G401.6 (cell line): ENCODE measurements at regions not wholly inside any gene's neighbourhood (a gene's known extent, or its start where the extent isn't known, plus 50 kb on each side); places are given as distances from the start of the nearest gene placed in this dataset.

Experiments used
- FAIRE-seq: peaks from 2 replicates; lab custom pipeline; 2012; peaks lifted over from hg19 to GRCh38; lab: Jason Lieb, UNC

- no peak for FAIRE-seq
Observed at GRCh38 chr7:106196460-106197021, 84.4 kb upstream of the SYPL1 start.

- FAIRE-seq = no peak
Observed at GRCh38 chr7:106193661-106194060, 81.5 kb upstream of the SYPL1 start.

- FAIRE-seq = no peak
Observed at GRCh38 chr7:106190589-106191330, 78.6 kb upstream of the SYPL1 start.

- FAIRE-seq = no peak
Observed at GRCh38 chr7:106187613-106188350, 75.7 kb upstream of the SYPL1 start.

DNA sequence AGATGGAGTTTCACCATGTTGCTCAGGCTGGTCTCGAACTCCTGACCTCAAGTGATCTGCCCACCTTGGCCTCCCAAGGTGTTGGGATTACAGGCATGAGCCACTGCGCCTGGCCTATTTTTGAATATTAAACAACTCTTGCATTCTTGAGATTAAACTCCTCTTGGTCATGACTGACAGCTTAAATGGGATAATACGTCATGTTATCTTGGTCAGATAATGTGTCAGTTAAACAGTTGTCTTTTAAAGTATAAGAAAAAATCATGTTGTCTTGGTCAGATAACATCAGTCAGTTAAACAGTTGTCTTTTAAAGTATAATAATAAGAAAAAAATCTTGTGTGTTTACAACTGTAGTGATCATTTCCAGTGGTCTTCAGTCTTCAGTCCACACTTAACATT is 73.6 kb upstream of the SYPL1 start:
- FAIRE-seq = no peak

- FAIRE-seq = no peak
Observed at GRCh38 chr7:106183952-106184351, 71.8 kb upstream of the SYPL1 start.

GRCh38 chr7:106182904-106183303 is 70.8 kb upstream of the SYPL1 start:
- no peak for FAIRE-seq

GRCh38 chr7:106181658-106182265 is 69.7 kb upstream of the SYPL1 start:
- FAIRE-seq = no peak

- FAIRE-seq = no peak
Observed at GRCh38 chr7:106180721-106181120, 68.6 kb upstream of the SYPL1 start.

DNA sequence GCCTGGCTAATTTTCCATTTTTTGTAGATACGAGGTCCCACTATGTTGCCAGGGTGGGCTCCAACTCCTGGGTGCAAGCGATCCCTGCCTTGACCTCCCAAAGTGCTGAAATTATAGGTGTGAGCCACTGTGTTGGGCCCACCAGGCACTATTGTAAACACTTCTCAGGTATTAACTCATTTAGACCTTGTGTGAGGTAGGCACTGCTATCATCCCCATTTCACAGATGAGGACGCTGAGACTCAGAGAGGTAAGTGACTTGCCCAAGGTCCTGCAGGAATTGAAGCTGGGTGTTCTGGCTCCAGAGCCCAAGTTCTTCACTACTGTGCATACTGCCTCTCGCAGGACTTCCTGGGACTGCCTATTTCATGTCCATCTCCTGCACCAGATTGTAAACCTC is 67.1 kb upstream of the SYPL1 start:
- no peak for FAIRE-seq

GRCh38 chr7:106178593-106179134 is 66.6 kb upstream of the SYPL1 start:
- FAIRE-seq = no peak

DNA sequence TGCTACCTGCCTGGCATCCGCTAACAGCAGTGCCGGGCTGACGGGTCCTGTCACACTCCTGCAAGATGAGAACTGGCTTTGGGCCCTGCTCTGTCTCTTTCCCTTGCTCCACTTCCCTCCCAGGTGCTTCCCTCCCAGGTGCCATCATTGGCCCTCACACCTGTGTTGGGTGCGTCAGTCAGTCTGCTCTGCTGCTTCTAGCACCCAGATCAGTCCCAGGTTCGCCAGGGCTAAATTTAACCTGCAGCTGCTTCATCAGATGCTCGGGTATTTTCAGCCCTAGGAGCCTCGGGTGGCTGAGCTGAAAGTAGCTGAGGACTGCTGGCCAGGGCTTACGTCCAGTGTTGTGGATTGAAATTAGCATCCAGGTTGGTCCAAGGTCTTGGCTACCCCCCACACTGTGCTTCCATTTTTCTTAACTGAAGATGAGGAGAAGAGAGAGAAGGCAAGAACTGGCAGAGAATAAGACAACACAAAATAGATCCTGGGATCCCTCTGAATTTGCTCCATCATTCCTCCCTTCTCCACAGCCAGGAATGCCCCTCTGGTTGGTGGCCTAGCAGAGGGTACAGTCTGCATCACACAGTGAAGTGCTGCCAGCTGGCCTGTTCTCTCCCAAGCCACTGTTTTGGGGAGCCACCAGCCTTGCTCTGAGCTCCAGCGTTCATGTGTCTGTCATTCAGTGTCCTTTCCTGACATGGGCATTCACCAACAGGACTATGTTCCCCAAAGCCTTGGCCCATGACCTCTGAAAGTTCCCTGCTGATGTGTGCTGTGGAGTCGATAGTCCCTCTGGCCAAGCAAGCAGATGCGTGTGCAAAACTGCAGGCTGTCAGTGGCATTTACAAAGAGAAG is 65.9 kb upstream of the SYPL1 start:
- no peak for FAIRE-seq

DNA sequence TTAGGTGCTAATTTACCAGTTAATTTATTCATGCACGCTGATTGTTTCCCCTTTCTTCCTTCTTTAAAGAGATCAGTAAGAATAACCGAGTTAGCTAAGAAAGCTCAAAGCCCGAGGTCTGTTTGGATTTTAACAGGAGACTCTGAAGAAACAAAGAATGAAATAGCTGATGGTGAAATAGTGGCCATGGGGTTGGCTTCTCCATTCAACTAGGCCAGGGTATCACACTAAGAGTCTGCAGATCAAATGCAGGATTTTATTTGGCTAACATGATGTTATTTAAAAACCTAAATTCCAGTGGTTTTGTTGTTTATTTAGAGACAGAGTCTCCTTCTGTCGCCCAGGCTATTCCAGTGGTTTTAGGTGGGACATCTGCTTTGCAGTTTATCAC is 65.2 kb upstream of the SYPL1 start:
- FAIRE-seq = no peak

DNA sequence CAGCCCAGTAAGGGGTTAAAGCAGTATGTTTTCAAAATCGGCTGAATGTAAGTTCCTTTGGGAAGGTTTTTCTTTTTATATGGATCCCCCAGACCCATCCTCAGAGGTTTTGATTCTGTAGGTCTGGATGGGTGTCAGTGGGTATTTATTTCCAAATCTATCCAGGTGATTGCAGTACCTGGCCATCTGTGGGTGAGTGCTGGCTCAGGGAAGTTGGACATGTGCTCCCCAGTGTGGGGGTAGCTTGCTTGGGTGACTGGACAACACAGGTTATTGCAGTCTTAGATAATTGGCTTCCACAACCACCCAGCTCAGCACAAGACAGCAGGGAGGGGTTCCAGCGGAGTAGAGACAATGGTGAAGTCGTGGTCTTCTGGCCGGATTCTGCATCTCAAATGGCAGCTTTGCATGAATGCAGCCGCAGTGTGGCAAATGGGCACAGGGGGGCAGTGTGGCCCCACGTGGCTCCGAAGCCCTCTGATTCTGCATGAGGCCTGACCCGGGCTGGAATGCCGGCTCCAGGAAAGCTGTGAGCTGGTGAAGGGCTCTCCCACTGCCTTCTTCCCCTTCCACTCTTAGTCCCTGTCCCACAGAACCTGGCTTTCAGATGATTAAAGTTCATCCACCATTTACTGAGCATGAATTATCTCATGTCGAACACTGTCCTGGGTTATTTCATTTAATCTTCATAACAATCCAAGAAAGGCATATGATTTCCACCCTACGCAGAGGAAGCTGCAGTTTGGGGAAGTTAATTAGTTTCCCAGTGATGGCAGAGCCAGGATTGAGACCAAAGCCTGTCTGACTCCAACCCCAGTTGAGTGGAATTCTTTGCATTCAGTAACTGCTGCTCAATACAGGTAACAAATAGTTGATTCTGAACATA is 64.5 kb upstream of the SYPL1 start:
- FAIRE-seq = no peak

DNA sequence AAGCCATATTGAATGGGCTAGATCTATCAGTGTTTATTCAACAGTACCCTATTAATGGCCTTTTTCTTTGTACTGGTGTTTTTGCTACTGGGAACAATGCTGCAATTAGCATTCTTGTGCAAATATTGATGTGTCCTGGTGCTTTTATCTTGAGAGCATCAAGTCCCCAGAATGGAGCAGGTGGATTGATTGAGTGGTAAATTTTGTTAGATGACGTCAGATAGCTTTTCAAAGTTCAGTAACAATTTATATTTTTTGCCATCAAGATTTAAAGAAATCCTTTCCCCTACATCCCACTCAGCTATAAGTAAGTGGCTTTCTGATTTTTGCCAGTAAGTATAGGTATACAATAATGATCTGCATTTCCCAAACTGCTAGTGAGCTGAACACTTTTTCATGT is 63.4 kb upstream of the SYPL1 start:
- no peak for FAIRE-seq

GRCh38 chr7:106170651-106171050 is 58.5 kb upstream of the SYPL1 start:
- FAIRE-seq = no peak

DNA sequence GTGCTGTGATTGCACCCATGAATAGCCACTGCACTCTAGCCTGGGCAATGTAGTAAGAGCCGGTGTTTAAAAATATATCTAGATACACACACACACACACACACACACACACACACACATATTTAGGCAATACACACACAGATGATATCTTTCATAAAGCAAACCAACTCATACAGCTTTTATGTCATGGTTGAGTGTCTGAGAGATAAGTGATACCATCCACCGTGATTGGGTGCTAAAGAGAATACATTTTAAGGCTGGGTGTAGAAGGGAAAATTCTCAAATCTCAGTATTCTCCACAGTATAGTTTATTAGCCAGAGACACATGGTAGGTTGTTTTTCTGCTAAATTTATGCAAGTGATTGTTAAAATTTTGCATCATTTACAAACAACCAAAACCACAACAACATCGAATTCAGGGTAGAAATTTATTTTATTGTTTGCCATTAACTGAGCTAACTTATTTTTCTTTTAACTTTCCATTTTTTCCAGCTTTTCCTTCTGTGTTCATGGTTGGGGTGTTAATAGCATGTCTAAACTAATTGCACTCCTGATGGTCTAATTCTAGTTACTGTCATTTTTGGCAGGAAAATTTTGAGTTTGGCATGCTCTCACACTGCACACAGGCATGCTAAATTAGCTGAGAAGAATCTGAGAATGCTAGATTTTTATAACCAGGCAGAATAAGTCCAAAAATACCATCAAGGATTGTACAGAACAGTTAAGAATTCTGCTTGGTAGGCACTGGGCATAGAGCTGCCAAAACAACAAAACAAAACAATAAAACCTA is 57.9 kb upstream of the SYPL1 start:
- FAIRE-seq = no peak

DNA sequence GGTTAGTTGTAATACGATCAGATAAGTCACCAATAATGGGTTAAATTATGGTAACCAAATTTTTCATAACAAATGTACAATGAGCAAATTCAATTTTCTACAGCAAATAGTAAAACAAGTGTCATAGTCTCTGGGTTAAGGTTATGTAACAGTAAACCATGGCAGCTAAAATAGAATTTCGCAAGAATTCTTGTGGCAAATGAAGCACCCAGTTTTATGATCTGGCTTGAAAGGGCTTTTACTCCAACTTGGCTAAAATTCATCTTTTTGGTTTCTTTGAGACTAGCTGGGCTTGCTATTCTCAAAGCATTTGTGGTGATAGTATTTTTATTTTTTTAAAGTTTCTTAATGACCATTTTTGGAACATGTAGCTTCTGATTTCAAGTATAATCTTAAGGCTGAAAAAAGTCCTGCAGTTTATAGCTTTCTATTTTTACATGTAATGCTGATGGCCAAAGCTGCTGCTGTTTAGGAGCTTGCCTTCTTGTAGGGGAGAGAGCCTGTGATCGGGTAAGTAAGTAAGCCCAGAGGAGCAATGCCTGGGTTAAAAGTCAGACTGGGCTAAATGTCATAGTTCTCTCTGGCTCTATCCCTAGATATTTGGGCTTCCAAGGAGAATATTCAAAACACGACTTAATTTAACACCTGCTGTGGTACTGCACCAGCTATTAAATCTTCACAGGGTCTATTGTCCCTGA is 55.5 kb upstream of the SYPL1 start:
- FAIRE-seq = no peak

GRCh38 chr7:106166651-106167342 is 54.7 kb upstream of the SYPL1 start:
- FAIRE-seq = peak; percentile 97
